Smooth muscle cell (in vitro differentiated cells): ENCODE measurements at regions not wholly inside any gene's neighbourhood (a gene's known extent, or its start where the extent isn't known, plus 50 kb on each side); places are given as distances from the start of the nearest gene placed in this dataset.

Source experiments
- DNase-seq: peaks from one replicate; lab custom pipeline; 2025; ENCODE audit not compliant: unreplicated experiment; lab: John Stamatoyannopoulos, UW
- H2AFZ ChIP-seq: fragments of 200-600 bp; sonication (generic); 2 replicates; pipeline ENCODE4 v1.6.0; 2016; ENCODE audit warnings: antibody characterized with exemption, low read depth, mild to moderate bottlenecking
- H3F3A ChIP-seq: fragments of 200-600 bp; sonication (generic); 2 replicates; pipeline ENCODE4 v1.6.0; 2017; ENCODE audit warnings: antibody characterized with exemption, low read depth
- H3K27ac ChIP-seq: fragments of 200-600 bp; sonication (generic); 2 replicates; pipeline ENCODE4 v1.5.1; 2016; ENCODE audit warnings: low read depth, mild to moderate bottlenecking
- H3K27me3 ChIP-seq: fragments of 200-600 bp; sonication (generic); 2 replicates; pipeline ENCODE4 v1.6.1; 2016; ENCODE audit warnings: low read depth, mild to moderate bottlenecking
- H3K36me3 ChIP-seq: fragments of 200-600 bp; sonication (generic); 2 replicates; pipeline ENCODE4 v1.5.1; 2016; ENCODE audit warnings: low read depth
- H3K4me1 ChIP-seq: fragments of 200-600 bp; sonication (generic); 2 replicates; pipeline ENCODE4 v1.5.1; 2016; ENCODE audit warnings: low read depth
- H3K4me2 ChIP-seq: fragments of 200-600 bp; sonication (generic); 2 replicates; pipeline ENCODE4 v1.6.0; 2016; ENCODE audit warnings: mild to moderate bottlenecking
- H3K4me3 ChIP-seq: fragments of 200-600 bp; sonication (generic); 2 replicates; pipeline ENCODE4 v1.5.1; 2016; ENCODE audit warnings: mild to moderate bottlenecking
- H3K79me2 ChIP-seq: fragments of 200-600 bp; sonication (generic); 2 replicates; pipeline ENCODE4 v1.6.0; 2016; ENCODE audit warnings: low read depth, mild to moderate bottlenecking
- H3K9ac ChIP-seq: fragments of 200-600 bp; sonication (generic); 2 replicates; pipeline ENCODE4 v1.6.0; 2016; ENCODE audit warnings: low read depth
- H3K9me3 ChIP-seq: fragments of 200-600 bp; sonication (generic); replicated peaks from 2 replicates; pipeline ENCODE4 v1.5.1; 2016; ENCODE audit warnings: low read depth
- H4K20me1 ChIP-seq: fragments of 200-600 bp; sonication (generic); 2 replicates; pipeline ENCODE4 v1.6.0; 2016; ENCODE audit warnings: low read depth
- CTCF ChIP-seq: fragments of 200-600 bp; sonication (generic); IDR thresholded peaks from 2 replicates; pipeline ENCODE4 v1.5.1; 2017; ENCODE audit warnings: borderline replicate concordance, mild to moderate bottlenecking, antibody characterized with exemption; ENCODE audit not compliant: insufficient read depth, poor library complexity, severe bottlenecking
- WGBS: methylation state at CpG from one replicate; pipeline ENCODE4 v1.1.7; 2016; ENCODE audit warnings: low lambda C conversion rate; 5-methylcytosine and 5-hydroxymethylcytosine counted together

GRCh38 chr7:41890631-41891274 lies 187.9 kb upstream of the INHBA start:
- H3K4me3 ChIP-seq, result no peak overlapping the region
- peak overlapping the region; percentile 72 for H2AFZ ChIP-seq
- no peak overlapping the region for H3K27ac ChIP-seq
- peaks cover 7% of the 10 kb centered on the region for H3K4me1 ChIP-seq
- no peaks in the 10 kb centered on the region for H3K27me3 ChIP-seq
- no peak overlapping the region for H3K9ac ChIP-seq
- H3K79me2 ChIP-seq, result no peaks in the 10 kb centered on the region
- no peak overlapping the region for H3K4me2 ChIP-seq
- WGBS, result 68% methylated on average over 9 of the region's 9 CpGs
- H4K20me1 ChIP-seq, result no peaks in the 10 kb centered on the region
- no peaks in the 10 kb centered on the region for H3K36me3 ChIP-seq
- TF ChIP-seq CTCF, result no peak
- no peaks in the 10 kb centered on the region for H3K9me3 ChIP-seq
- DNase-seq, result no peak
- peaks cover 1% of the 10 kb centered on the region for H3F3A ChIP-seq

GRCh38 chr7:41889472-41889871 lies 186.6 kb upstream of the INHBA start:
- H3K4me2 ChIP-seq, result no peak overlapping the region
- H3K9me3 ChIP-seq, result no peaks in the 10 kb centered on the region
- no peaks in the 10 kb centered on the region for H3K79me2 ChIP-seq
- H3K27ac ChIP-seq, result no peak overlapping the region
- H4K20me1 ChIP-seq, result no peaks in the 10 kb centered on the region
- H3K36me3 ChIP-seq, result no peaks in the 10 kb centered on the region
- peaks cover 10% of the 10 kb centered on the region for H3F3A ChIP-seq
- no peak for DNase-seq
- H3K4me1 ChIP-seq, result peaks cover 7% of the 10 kb centered on the region
- no peaks in the 10 kb centered on the region for H3K27me3 ChIP-seq
- no peak overlapping the region for H3K4me3 ChIP-seq
- WGBS, result 91% methylated on average over 4 of the region's 4 CpGs
- H3K9ac ChIP-seq, result no peak overlapping the region
- TF ChIP-seq CTCF, result no peak
- H2AFZ ChIP-seq, result no peak overlapping the region

GRCh38 chr7:41889040-41889439 lies 186.2 kb upstream of the INHBA start:
- H3K27me3 ChIP-seq, result no peaks in the 10 kb centered on the region
- no peak overlapping the region for H3K4me2 ChIP-seq
- no peak for TF ChIP-seq CTCF
- no peaks in the 10 kb centered on the region for H3K79me2 ChIP-seq
- no peaks in the 10 kb centered on the region for H4K20me1 ChIP-seq
- no peak for DNase-seq
- peaks cover 12% of the 10 kb centered on the region for H3F3A ChIP-seq
- peaks cover 7% of the 10 kb centered on the region for H3K4me1 ChIP-seq
- H3K27ac ChIP-seq, result no peak overlapping the region
- no peak overlapping the region for H3K4me3 ChIP-seq
- H3K9ac ChIP-seq, result no peak overlapping the region
- no peaks in the 10 kb centered on the region for H3K9me3 ChIP-seq
- 94% methylated on average over 5 of the region's 5 CpGs for WGBS
- H2AFZ ChIP-seq, result no peak overlapping the region
- no peaks in the 10 kb centered on the region for H3K36me3 ChIP-seq

DNA sequence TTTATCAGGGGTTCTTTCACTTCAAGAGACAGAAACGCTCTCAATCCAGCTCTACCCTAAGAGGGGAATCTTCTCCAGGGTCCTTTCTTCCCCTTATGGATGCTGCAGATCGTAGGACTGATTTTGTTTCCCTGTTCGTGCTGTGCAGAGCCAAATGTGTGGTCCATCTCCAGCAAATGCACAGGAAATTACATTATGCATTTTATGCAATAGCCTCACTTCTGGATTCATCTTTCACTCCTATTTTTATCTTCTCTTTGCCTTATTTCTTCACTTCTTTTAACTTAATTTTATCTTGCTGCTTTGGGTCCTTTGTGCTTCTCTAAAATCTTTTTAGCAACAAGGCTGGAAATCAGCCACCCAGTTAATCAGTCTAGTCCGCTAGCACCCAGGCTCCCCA lies 184.5 kb upstream of the INHBA start:
- no peak for DNase-seq
- no peak overlapping the region for H3K9ac ChIP-seq
- H4K20me1 ChIP-seq, result no peaks in the 10 kb centered on the region
- H3K4me3 ChIP-seq, result no peak overlapping the region
- H3K4me2 ChIP-seq, result peak overlapping the region; percentile 67
- no peaks in the 10 kb centered on the region for H3K27me3 ChIP-seq
- peaks cover 12% of the 10 kb centered on the region for H3F3A ChIP-seq
- WGBS, result 88% methylated on average over 4 of the region's 4 CpGs
- no peak for TF ChIP-seq CTCF
- no peaks in the 10 kb centered on the region for H3K79me2 ChIP-seq
- H3K36me3 ChIP-seq, result no peaks in the 10 kb centered on the region
- H2AFZ ChIP-seq, result no peak overlapping the region
- peak overlapping the region; percentile 76 for H3K27ac ChIP-seq
- H3K9me3 ChIP-seq, result no peaks in the 10 kb centered on the region
- H3K4me1 ChIP-seq, result peaks cover 7% of the 10 kb centered on the region
